ENCODE measurements at regions not wholly inside any gene's neighbourhood (a gene's known extent, or its start where the extent isn't known, plus 50 kb on each side); places are given as distances from the start of the nearest gene placed in this dataset.

GRCh38 chr7:24199978-24200377, 84.0 kb upstream of the NPY start:
- no peak for DNase-seq (ENCODE audit: low spot score)

GRCh38 chr7:24200407-24200966, 83.5 kb upstream of the NPY start:
- no peak for DNase-seq (ENCODE audit: low spot score)

- no peak for DNase-seq (ENCODE audit: low spot score)
Measured at GRCh38 chr7:24201226-24201625, 82.8 kb upstream of the NPY start.

GRCh38 chr7:24212073-24212472, 71.9 kb upstream of the NPY start:
- no peak for DNase-seq (ENCODE audit: low spot score)

GRCh38 chr7:24213311-24213710, 70.7 kb upstream of the NPY start:
- DNase-seq (ENCODE audit: low spot score) = no peak

- no peak for DNase-seq (ENCODE audit: low spot score)
Measured at GRCh38 chr7:24214670-24215069, 69.3 kb upstream of the NPY start.

- DNase-seq (ENCODE audit: low spot score) = no peak
Measured at GRCh38 chr7:24216576-24217125, 67.3 kb upstream of the NPY start.

- no peak for DNase-seq (ENCODE audit: low spot score)
Measured at GRCh38 chr7:24221500-24221899, 62.5 kb upstream of the NPY start.

- no peak for DNase-seq (ENCODE audit: low spot score)
Measured at GRCh38 chr7:24227068-24227467, 56.9 kb upstream of the NPY start.

GRCh38 chr7:24227603-24228359, 56.2 kb upstream of the NPY start:
- DNase-seq (ENCODE audit: low spot score) = no peak

- DNase-seq (ENCODE audit: low spot score) = no peak
Measured at GRCh38 chr7:24229481-24230226, 54.3 kb upstream of the NPY start.

GRCh38 chr7:24231493-24231892, 52.5 kb upstream of the NPY start:
- DNase-seq (ENCODE audit: low spot score) = no peak

GRCh38 chr7:24233386-24233785, 50.6 kb upstream of the NPY start:
- no peak for DNase-seq (ENCODE audit: low spot score)

Measured in HuH-7 (cell line).